WTC11 (cell line): ENCODE measurements at regions not wholly inside any gene's neighbourhood (a gene's known extent, or its start where the extent isn't known, plus 50 kb on each side); places are given as distances from the start of the nearest gene placed in this dataset.

Experiments
- ATAC-seq: fragments of 200-7000 bp; cut with Tn5 transposase; 2 replicates; pipeline ENCODE4 v1.10.0; 2021; ENCODE audit warnings: mild to moderate bottlenecking, moderate library complexity
- CTCF ChIA-PET: fragments of 300-600 bp; sonication (Branson Sonifier 250); formaldehyde crosslinking; loops from one replicate; lab custom pipeline; 2021; ENCODE audit warnings: antibody characterized with exemption; lab: Charles Lee
- POLR2A ChIA-PET: fragments of 350-600 bp; sonication (Branson Sonifier 250); formaldehyde crosslinking; loops from one replicate; lab custom pipeline; 2021; ENCODE audit warnings: antibody characterized with exemption; lab: Charles Lee
- DNase-seq: peaks from one replicate; pipeline ENCODE4 v3.0.0; 2021; ENCODE audit warnings: low spot score
- H3K27ac Mint-ChIP-seq: 2 replicates; pipeline ENCODE4 v1.8.0; 2021; ENCODE audit warnings: mixed read lengths
- H3K27me3 Mint-ChIP-seq: 2 replicates; pipeline ENCODE4 v1.8.0; 2021; ENCODE audit warnings: low read depth, mild to moderate bottlenecking, moderate library complexity, mixed read lengths
- H3K36me3 Mint-ChIP-seq: 2 replicates; pipeline ENCODE4 v1.8.0; 2021; ENCODE audit warnings: mixed read lengths
- H3K4me1 Mint-ChIP-seq: 2 replicates; pipeline ENCODE4 v1.8.0; 2022; ENCODE audit warnings: mixed read lengths
- H3K4me3 Mint-ChIP-seq: 2 replicates; pipeline ENCODE4 v1.8.0; 2021; ENCODE audit warnings: mild to moderate bottlenecking, moderate library complexity, mixed read lengths
- H3K9me3 Mint-ChIP-seq: 2 replicates; pipeline ENCODE4 v1.8.0; 2021; ENCODE audit warnings: mixed read lengths
- ATF2 ChIP-seq: sonication (generic); formaldehyde crosslinking; IDR thresholded peaks from 2 replicates; pipeline ENCODE4 v1.8.1; 2022; ENCODE audit warnings: low read depth, missing genetic modification reagents, borderline replicate concordance
- CREM ChIP-seq: sonication (generic); formaldehyde crosslinking; IDR thresholded peaks from 2 replicates; pipeline ENCODE4 v1.8.1; 2022; ENCODE audit warnings: mild to moderate bottlenecking, missing genetic modification reagents, moderate library complexity
- ETV6 ChIP-seq: sonication (generic); formaldehyde crosslinking; IDR thresholded peaks from 2 replicates; pipeline ENCODE4 v1.8.1; 2022; ENCODE audit warnings: mild to moderate bottlenecking, missing genetic modification reagents
- FOXP1 ChIP-seq: sonication (generic); formaldehyde crosslinking; IDR thresholded peaks from 2 replicates; pipeline ENCODE4 v1.8.0; 2022; ENCODE audit warnings: missing genetic modification reagents, mild to moderate bottlenecking, moderate library complexity, borderline replicate concordance
- GTF2I ChIP-seq: fragments of 250-450 bp; sonication (Bioruptor Pico); conservative IDR thresholded peaks from 2 replicates; pipeline ENCODE4 v1.4.0; 2021; ENCODE audit warnings: mild to moderate bottlenecking
- TEAD4 ChIP-seq: sonication (generic); formaldehyde crosslinking; IDR thresholded peaks from 2 replicates; pipeline ENCODE4 v1.8.0; 2022; ENCODE audit warnings: mild to moderate bottlenecking, missing genetic modification reagents
- ZNF396 ChIP-seq: fragments of 250-450 bp; sonication (Bioruptor Pico); IDR thresholded peaks from 2 replicates; pipeline ENCODE4 v1.8.0; 2021; ENCODE audit warnings: mild to moderate bottlenecking, moderate library complexity, borderline replicate concordance
- ZNF416 ChIP-seq: fragments of 250-450 bp; sonication (Bioruptor Pico); IDR thresholded peaks from 2 replicates; pipeline ENCODE4 v1.9.0; 2021; ENCODE audit warnings: mild to moderate bottlenecking, inconsistent platforms
- ZNF512 ChIP-seq: sonication (generic); formaldehyde crosslinking; IDR thresholded peaks from 2 replicates; pipeline ENCODE4 v1.8.1; 2022; ENCODE audit warnings: missing genetic modification reagents, borderline replicate concordance
- TF ChIP-seq, protein P1 (sequence below): sonication (generic); formaldehyde crosslinking; IDR thresholded peaks from 2 replicates; pipeline ENCODE4 v1.8.0; 2022; ENCODE audit warnings: mild to moderate bottlenecking, missing genetic modification reagents
- TF ChIP-seq, protein P2 (sequence below): fragments of 250-450 bp; sonication (Bioruptor Pico); IDR thresholded peaks from 2 replicates; pipeline ENCODE4 v1.9.0; 2021; ENCODE audit warnings: moderate library complexity, mild to moderate bottlenecking, inconsistent platforms, borderline replicate concordance
- TF ChIP-seq, protein P3 (sequence below): sonication (generic); formaldehyde crosslinking; IDR thresholded peaks from 2 replicates; pipeline ENCODE4 v1.8.0; 2023; ENCODE audit warnings: missing genetic modification reagents
- TF ChIP-seq, protein P4 (sequence below): sonication (generic); formaldehyde crosslinking; IDR thresholded peaks from 2 replicates; pipeline ENCODE4 v1.8.0; 2022; ENCODE audit warnings: missing genetic modification reagents

DNA sequence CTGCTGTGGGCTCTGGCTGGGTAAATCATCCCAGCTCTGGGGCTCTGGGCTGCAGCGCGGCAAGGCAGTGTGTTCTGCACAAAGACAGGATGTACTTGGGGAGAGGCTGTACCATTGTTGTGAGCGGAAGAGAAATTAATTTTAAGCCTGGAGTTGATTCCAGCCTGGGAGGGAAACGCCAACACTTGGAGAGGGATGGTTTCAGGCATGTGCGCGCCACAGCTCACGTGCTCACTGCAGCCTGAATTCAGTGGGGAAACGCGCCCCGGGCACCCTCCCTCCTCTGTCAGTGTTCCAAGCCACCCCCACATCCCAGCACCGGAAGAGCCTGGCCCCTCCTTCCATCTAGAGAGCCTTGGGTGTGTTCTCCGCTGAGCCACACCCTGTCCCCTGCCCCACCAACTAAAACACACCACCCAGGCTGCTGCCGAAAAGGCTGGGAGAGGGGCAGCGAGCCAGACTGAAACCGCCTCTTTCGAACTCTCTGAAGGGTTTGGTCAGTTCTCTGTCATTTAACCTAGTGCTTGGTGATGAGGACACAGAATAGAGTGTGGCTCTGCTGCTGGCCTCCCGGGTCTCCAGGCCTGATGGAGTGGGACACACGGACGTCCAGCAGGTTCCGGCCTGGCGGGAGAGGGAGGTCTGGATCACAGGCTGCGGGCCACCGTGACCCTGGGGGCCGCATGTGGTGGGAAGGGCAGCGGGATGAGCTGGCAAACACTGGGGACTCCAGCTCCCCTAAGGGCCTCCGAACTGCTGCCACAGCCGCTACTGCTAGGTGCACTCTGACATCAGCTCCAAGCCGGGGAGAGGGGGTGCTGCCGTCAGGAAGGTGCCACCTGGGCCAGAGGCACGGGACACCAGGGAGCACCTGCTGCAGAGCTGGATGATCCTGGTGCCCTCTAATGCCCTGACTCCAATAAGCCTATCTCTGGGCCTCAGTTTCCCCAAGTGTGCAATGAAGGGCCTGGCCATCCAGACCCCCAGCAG, 230.8 kb downstream of the CTTN start:
- Mint-ChIP-seq H3K36me3 (no peaks in the 10 kb centered on the region), H3K4me1 (peaks cover 32% of the 10 kb centered on the region), H3K27ac (peak overlapping the region; percentile 86), H3K4me3 (no peak overlapping the region)
- no peak for DNase-seq
- ATAC-seq: peak; percentile 72
- CTCF ChIA-PET: interaction anchor here (1.2 kb wide), 2 partner anchors 24 to 61 kb away, joined by 3 to 4 read pairs; no protein-coding TSS in a partner anchor
- TF ChIP-seq FOXP1 (CRISPR knock-in tag) (peak; percentile 62; the same call in 1 of the 2 replicates), CREM (no peak)
- TF ChIP-seq, all 79 proteins: peak for 1
- no peaks in the 10 kb centered on the region for H3K27me3 Mint-ChIP-seq
- POLR2A ChIA-PET: interaction anchor here (0.6 kb wide), 1 partner anchor 280 kb away, joined by 3 read pairs; no protein-coding TSS in a partner anchor
- H3K9me3 Mint-ChIP-seq: no peaks in the 10 kb centered on the region

DNA sequence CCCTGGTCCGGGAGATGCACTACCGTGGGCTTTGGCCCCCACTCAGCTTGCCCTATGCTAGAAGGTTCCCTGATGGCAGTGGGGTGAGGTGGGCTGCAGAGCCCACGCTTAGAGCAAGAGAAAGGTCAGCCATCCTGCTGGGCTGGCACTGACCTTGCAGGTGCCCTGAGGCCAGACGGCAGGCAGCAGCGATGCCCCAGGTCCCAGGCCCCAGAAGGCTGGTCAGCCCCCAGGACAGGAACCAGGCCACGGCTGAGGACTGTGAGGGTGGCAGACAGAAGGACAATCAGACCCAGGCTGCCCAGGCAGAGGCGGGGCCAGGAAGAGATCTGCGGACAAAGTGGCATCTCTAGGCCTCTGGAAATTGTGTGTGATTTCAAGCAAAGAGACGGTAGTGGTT, 231.7 kb downstream of the CTTN start:
- H3K4me1 Mint-ChIP-seq: peaks cover 36% of the 10 kb centered on the region
- CTCF ChIA-PET: interaction anchor here (1.4 kb wide), 1 partner anchor 62 kb away, joined by 3 read pairs; no protein-coding TSS in a partner anchor
- no peaks in the 10 kb centered on the region for H3K36me3 Mint-ChIP-seq
- no peaks in the 10 kb centered on the region for H3K27me3 Mint-ChIP-seq
- no peak for ATAC-seq
- DNase-seq: no peak
- TF ChIP-seq ATF2 (CRISPR knock-in tag) (no peak), TEAD4 (CRISPR knock-in tag) (no peak), GTF2I (no peak), ZNF416 (no peak), ETV6 (CRISPR knock-in tag) (no peak), ZNF396 (CRISPR knock-in tag) (no peak), ZNF512 (CRISPR knock-in tag) (no peak)
- TF ChIP-seq, protein P1, sequence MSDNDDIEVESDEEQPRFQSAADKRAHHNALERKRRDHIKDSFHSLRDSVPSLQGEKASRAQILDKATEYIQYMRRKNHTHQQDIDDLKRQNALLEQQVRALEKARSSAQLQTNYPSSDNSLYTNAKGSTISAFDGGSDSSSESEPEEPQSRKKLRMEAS (CRISPR knock-in tag): no peak
- TF ChIP-seq, protein P2, sequence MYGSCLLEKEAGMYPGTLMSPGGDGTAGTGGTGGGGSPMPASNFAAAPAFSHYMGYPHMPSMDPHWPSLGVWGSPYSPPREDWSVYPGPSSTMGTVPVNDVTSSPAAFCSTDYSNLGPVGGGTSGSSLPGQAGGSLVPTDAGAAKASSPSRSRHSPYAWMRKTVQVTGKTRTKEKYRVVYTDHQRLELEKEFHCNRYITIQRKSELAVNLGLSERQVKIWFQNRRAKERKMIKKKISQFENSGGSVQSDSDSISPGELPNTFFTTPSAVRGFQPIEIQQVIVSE: no peak
- TF ChIP-seq, protein P3, sequence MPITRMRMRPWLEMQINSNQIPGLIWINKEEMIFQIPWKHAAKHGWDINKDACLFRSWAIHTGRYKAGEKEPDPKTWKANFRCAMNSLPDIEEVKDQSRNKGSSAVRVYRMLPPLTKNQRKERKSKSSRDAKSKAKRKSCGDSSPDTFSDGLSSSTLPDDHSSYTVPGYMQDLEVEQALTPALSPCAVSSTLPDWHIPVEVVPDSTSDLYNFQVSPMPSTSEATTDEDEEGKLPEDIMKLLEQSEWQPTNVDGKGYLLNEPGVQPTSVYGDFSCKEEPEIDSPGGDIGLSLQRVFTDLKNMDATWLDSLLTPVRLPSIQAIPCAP: no peak
- TF ChIP-seq, protein P4, sequence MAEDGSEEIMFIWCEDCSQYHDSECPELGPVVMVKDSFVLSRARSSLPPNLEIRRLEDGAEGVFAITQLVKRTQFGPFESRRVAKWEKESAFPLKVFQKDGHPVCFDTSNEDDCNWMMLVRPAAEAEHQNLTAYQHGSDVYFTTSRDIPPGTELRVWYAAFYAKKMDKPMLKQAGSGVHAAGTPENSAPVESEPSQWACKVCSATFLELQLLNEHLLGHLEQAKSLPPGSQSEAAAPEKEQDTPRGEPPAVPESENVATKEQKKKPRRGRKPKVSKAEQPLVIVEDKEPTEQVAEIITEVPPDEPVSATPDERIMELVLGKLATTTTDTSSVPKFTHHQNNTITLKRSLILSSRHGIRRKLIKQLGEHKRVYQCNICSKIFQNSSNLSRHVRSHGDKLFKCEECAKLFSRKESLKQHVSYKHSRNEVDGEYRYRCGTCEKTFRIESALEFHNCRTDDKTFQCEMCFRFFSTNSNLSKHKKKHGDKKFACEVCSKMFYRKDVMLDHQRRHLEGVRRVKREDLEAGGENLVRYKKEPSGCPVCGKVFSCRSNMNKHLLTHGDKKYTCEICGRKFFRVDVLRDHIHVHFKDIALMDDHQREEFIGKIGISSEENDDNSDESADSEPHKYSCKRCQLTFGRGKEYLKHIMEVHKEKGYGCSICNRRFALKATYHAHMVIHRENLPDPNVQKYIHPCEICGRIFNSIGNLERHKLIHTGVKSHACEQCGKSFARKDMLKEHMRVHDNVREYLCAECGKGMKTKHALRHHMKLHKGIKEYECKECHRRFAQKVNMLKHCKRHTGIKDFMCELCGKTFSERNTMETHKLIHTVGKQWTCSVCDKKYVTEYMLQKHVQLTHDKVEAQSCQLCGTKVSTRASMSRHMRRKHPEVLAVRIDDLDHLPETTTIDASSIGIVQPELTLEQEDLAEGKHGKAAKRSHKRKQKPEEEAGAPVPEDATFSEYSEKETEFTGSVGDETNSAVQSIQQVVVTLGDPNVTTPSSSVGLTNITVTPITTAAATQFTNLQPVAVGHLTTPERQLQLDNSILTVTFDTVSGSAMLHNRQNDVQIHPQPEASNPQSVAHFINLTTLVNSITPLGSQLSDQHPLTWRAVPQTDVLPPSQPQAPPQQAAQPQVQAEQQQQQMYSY (CRISPR knock-in tag): no peak
- 0 out of 2 replicates have a peak overlapping the region, but pooled peaks have one; percentile 36 for H3K27ac Mint-ChIP-seq
- POLR2A ChIA-PET: no interaction called here
- H3K4me3 Mint-ChIP-seq: no peak overlapping the region
- no peaks in the 10 kb centered on the region for H3K9me3 Mint-ChIP-seq
